ENCODE measurements at regions not wholly inside any gene's neighbourhood (a gene's known extent, or its start where the extent isn't known, plus 50 kb on each side); places are given as distances from the start of the nearest gene placed in this dataset.
"Not testable (repeated sequence)": the region's sequence is repeated elsewhere in the genome, so short reads cannot be mapped to it uniquely, and the experiment has no call there.

GRCh38 chr16:63883091-63883490 lies 1238.8 kb downstream of the CDH11 start:
- no peak for DNase-seq

GRCh38 chr16:63882576-63882975 lies 1239.3 kb downstream of the CDH11 start:
- no peak for DNase-seq

- DNase-seq: no peak
Measured at GRCh38 chr16:63880948-63881347, 1240.9 kb downstream of the CDH11 start.

GRCh38 chr16:63877401-63877800 lies 1244.5 kb downstream of the CDH11 start:
- no peak for DNase-seq

- DNase-seq: no peak
Measured at GRCh38 chr16:63876103-63876502, 1245.8 kb downstream of the CDH11 start.

GRCh38 chr16:63860700-63861099 lies 1261.2 kb downstream of the CDH11 start:
- not testable (repeated sequence) for DNase-seq

GRCh38 chr16:63856537-63856936 lies 1265.3 kb downstream of the CDH11 start:
- DNase-seq: no peak

- DNase-seq: no peak
Measured at GRCh38 chr16:63850979-63851378, 1270.9 kb downstream of the CDH11 start.

GRCh38 chr16:63841271-63841670 lies 1280.6 kb downstream of the CDH11 start:
- no peak for DNase-seq

- no peak for DNase-seq
Measured at GRCh38 chr16:63830061-63830460, 1291.8 kb downstream of the CDH11 start.

- no peak for DNase-seq
Measured at GRCh38 chr16:63822818-63823217, 1299.0 kb downstream of the CDH11 start.

GRCh38 chr16:63816276-63816675 lies 1305.6 kb downstream of the CDH11 start:
- no peak for DNase-seq

- DNase-seq: no peak
Measured at GRCh38 chr16:63813862-63814261, 1308.0 kb downstream of the CDH11 start.

- no peak for DNase-seq
Measured at GRCh38 chr16:63808730-63809129, 1313.1 kb downstream of the CDH11 start.

- DNase-seq: no peak
Measured at GRCh38 chr16:63806794-63807506, 1314.9 kb downstream of the CDH11 start.

- DNase-seq: no peak
Measured at GRCh38 chr16:63804126-63804525, 1317.7 kb downstream of the CDH11 start.

GRCh38 chr16:63789603-63790002 lies 1332.3 kb downstream of the CDH11 start:
- DNase-seq: no peak

- DNase-seq: no peak
Measured at GRCh38 chr16:63787014-63787413, 1334.8 kb downstream of the CDH11 start.

GRCh38 chr16:63785170-63785569 lies 1336.7 kb downstream of the CDH11 start:
- DNase-seq: no peak

GRCh38 chr16:63776437-63776836 lies 1345.4 kb downstream of the CDH11 start:
- DNase-seq: no peak

- no peak for DNase-seq
Measured at GRCh38 chr16:63776034-63776433, 1345.8 kb downstream of the CDH11 start.

GRCh38 chr16:63774302-63774701 lies 1347.6 kb downstream of the CDH11 start:
- DNase-seq: no peak

- no peak for DNase-seq
Measured at GRCh38 chr16:63769211-63769610, 1352.7 kb downstream of the CDH11 start.

- DNase-seq: not testable (repeated sequence)
Measured at GRCh38 chr16:63760246-63760645, 1361.6 kb downstream of the CDH11 start.

GRCh38 chr16:63752347-63752746 lies 1369.5 kb downstream of the CDH11 start:
- no peak for DNase-seq

Measured in MV-4-11 (cell line).